T-helper 22 cell (primary cell): ENCODE measurements at regions not wholly inside any gene's neighbourhood (a gene's known extent, or its start where the extent isn't known, plus 50 kb on each side); places are given as distances from the start of the nearest gene placed in this dataset.

Source experiments
- DNase-seq: peaks from one replicate; pipeline ENCODE4 v3.0.0-alpha.2; 2020; ENCODE audit warnings: low read depth

- DNase-seq: no peak
These were observed 84.6 kb upstream of the ATF7IP start for GRCh38 chr12:14280921-14281320.

DNA sequence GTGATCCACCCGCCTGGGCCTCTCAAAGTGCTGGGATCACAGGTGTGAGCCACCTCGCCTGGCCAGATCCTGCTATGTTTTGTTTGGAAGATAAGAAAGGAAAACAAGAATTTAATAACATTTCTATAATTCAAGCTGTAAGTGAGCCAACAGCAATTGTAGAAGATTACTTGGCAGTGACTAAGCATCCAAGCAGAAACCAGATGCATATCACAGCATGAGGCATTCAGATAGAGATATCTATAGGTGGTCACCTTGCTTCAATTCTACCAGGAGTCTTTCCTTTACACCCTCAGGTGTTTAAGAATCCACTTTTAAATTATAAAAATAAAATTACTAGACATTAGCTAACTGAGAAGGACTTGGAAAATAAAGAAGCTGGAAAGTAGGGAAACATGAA is 83.9 kb upstream of the ATF7IP start:
- no peak for DNase-seq

- DNase-seq: no peak
These were observed 81.9 kb upstream of the ATF7IP start for GRCh38 chr12:14283489-14284144.

- DNase-seq: no peak
These were observed 81.2 kb upstream of the ATF7IP start for GRCh38 chr12:14284184-14284722.

GRCh38 chr12:14289601-14290000 is 75.9 kb upstream of the ATF7IP start:
- DNase-seq: no peak

GRCh38 chr12:14290951-14291350 is 74.5 kb upstream of the ATF7IP start:
- no peak for DNase-seq

- no peak for DNase-seq
These were observed 61.8 kb upstream of the ATF7IP start for GRCh38 chr12:14303661-14304155.

GRCh38 chr12:14307004-14307403 is 58.5 kb upstream of the ATF7IP start:
- DNase-seq: no peak

GRCh38 chr12:14308516-14308915 is 57.0 kb upstream of the ATF7IP start:
- no peak for DNase-seq

DNA sequence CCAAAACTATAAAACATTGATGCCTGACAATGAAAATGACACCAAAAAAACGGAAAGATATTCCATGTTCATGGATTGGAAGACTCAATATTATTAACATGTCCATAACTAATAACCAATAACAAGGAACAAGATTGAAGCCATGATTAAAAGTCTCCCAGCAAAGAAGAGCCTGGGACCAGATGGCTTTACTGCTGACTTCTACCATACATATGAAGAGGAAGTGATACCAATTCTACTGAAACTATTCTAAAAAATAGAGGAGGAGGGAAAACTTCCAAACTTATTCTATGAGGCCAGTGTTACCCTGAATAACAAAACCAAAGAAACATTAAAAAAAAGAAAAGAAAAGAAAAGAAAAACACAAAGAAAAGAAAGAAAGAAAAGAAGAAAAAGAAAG is 54.6 kb upstream of the ATF7IP start:
- DNase-seq: no peak

GRCh38 chr12:14313379-14314138 is 51.9 kb upstream of the ATF7IP start:
- DNase-seq: no peak

- no peak for DNase-seq
These were observed 50.7 kb upstream of the ATF7IP start for GRCh38 chr12:14314801-14315200.

DNA sequence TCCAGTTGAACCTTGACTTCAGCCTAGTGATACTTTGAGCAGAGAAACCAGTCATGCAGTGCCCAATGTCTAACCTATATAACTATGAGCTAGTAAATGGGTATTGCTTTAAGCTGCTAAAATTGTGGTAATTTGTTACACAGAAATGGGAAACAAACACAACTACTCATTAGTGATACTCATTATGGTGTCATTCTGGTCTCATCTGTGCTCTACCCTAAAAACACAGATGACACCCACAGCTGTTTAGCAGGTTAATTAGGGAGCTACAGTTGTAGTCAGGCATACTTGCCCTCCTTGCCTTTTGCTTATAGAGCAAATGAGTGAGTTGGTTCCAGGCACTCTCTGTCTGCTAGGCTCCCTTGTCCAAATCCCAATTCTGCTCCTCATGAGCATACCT is 50.0 kb upstream of the ATF7IP start:
- DNase-seq: no peak
